NK-92 treated with Interleukin-12 subunit alpha and Interleukin-12 subunit beta, amount 100 ng/mL, for 24 hours (cell line): ENCODE measurements at regions not wholly inside any gene's neighbourhood (a gene's known extent, or its start where the extent isn't known, plus 50 kb on each side); places are given as distances from the start of the nearest gene placed in this dataset.
"Not testable (repeated sequence)": the region's sequence is repeated elsewhere in the genome, so short reads cannot be mapped to it uniquely, and the experiment has no call there.

Experiments used
- DNase-seq: peaks from one replicate; lab custom pipeline; 2025; lab: John Stamatoyannopoulos, UW

DNA sequence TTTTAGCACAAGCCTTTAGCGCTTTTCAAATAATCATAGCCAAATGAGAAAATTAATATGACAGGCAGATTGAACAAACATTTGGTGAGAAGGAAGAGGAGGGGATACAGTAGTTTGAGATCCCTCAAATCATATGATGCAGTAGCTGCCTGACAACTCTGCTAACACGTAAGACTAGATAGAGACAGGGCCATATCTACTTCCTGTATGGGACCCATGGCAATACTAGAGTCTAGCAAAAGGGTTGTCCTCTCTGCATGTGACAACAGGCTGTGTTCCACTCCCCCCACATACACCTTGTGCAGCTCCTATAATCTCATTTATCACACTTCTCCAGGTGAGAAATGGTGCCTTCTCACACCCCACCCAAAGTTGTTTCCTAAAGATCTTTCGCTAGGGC is 106.3 kb upstream of the NBPF26 start:
- DNase-seq: not testable (repeated sequence)

DNA sequence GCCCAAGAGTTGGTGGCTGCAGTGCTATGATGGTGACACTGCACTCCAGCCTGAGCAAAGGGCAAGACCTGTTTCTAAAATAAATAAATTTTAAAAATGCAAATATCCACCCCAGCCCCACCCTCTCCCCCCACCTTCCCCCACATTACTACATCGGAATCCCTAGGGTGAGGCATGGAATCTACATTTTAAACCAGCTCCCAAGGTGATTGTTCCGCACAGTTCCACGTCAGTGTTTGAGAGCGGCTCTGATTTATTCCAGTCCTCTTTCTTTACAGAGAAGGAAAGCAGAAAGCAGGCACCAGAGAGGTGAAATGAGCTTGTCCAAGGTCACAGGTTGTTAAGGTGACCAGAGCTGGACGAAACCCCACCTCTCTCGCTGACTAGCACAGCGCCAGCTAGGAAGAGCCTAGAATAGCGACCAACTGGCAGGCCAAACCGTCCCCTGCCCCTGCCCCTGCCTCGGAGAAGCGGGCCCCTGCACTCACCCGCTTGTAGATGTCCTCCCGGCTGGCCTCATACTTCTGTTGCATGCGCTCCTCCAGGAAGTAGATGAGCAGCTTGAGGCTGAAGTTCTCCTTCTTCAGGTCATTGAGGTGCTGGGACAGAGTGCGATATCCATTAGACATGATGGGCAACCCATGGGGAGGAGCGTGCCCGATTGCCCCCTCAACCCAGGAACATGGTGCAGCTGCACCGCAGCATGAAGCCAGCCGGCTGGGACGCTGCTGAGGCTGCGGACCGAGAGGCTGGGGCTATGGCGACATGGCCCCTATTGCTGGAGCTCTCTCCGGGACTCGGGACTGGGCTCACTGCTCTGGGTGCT is 103.7 kb upstream of the NBPF26 start:
- not testable (repeated sequence) for DNase-seq

DNA sequence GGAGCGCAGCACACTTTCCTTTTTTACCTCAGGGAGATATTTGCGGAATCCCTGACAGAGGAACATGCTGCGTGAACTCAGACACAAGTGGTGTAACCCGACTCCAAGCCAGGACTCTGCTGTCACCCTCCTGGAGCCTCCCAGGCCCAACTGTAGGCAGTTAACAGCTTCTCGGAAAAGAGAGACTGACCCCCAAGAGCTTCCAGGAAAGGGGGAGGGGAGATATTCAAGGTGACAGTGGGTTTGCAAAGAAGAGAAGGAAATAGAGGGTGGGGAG is 103.1 kb upstream of the NBPF26 start:
- DNase-seq: not testable (repeated sequence)

DNA sequence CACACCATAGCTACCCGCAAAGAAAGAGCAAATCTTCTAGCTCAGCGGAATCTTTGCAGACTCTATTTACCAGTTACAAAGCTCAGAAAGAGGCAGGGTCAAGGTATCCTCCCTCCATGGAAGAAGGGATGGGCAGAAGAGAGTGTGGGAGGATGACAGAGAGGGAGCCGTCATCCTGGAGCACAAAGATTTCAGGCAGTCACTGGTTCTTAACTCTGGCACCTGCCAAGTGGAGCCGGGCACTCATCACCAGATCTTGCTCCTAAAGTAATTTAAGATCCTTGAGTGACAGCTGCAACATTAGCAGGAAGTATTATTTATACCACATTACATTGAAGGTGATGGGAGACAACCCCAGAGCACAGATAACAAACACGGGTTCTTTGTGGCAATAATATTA is 102.5 kb upstream of the NBPF26 start:
- DNase-seq: not testable (repeated sequence)

DNA sequence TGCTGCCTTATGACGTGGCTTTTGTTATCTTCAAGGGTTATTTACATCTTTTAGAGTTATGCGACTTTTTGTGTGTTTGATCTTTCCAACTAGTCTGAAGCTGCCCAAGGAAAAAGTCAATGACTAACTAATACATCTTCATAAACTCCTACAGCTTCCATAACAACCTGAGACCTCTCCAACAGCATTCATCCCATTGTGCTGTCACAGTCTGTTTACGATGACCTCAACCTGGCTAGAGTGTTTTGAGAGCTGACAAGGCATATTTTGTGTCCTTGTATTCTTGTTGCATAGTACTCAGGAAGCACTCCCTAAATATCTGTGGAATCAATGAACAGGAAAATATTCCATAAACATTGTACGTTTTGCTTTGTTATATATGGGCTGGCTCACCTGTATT is 100.2 kb upstream of the NBPF26 start:
- not testable (repeated sequence) for DNase-seq

DNA sequence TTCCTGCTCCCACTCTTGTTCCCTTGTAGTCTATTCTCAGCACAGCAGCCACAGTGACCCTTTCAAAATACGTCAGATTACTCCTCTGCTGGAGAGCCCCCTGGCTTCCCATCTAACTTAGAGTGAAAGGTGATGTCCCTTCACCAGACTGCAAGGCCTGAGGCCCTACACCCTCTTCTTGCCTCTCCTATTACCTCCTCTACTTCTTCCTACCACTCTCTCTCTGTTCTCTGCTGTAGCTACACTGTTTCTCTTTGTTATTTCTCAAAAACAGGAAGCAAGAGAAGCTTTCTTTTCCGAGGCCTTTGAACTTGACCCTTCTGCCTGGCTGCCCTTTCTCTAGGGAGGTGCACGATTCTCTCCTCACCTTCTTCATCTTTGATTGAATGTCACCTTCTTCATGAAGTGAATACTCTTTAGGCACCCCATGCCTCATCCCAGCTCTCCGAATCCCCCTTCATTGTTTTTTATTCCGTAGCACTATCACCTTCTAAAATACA is 99.1 kb upstream of the NBPF26 start:
- not testable (repeated sequence) for DNase-seq

DNA sequence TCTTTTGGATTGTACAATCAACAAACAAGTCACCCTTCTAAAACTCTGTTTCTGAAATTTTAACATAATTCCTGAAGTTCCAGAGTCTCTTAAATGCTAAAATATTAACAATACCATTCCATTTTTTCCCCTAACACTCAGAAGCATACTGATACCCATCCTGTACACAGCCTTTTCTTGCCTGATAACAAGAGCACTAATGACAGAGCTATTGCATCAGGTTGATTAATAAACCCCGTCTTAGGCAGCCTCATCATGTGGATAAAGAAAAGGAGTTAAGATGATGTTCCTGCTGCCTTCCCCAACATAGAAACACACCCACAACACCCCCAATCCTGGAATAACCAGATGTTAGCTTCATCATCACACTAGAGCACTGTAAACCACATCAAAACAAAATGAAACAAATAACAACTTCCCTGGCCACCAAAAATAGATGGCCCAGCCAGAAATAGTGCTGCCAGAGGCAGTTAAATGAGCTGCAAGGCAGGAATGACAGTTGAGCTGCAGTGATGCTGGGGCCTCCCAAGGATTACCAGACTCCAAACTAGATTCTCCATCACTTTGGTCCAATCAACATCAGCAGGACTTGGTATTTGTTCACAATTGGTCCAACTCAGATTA is 93.8 kb upstream of the NBPF26 start:
- DNase-seq: not testable (repeated sequence)

DNA sequence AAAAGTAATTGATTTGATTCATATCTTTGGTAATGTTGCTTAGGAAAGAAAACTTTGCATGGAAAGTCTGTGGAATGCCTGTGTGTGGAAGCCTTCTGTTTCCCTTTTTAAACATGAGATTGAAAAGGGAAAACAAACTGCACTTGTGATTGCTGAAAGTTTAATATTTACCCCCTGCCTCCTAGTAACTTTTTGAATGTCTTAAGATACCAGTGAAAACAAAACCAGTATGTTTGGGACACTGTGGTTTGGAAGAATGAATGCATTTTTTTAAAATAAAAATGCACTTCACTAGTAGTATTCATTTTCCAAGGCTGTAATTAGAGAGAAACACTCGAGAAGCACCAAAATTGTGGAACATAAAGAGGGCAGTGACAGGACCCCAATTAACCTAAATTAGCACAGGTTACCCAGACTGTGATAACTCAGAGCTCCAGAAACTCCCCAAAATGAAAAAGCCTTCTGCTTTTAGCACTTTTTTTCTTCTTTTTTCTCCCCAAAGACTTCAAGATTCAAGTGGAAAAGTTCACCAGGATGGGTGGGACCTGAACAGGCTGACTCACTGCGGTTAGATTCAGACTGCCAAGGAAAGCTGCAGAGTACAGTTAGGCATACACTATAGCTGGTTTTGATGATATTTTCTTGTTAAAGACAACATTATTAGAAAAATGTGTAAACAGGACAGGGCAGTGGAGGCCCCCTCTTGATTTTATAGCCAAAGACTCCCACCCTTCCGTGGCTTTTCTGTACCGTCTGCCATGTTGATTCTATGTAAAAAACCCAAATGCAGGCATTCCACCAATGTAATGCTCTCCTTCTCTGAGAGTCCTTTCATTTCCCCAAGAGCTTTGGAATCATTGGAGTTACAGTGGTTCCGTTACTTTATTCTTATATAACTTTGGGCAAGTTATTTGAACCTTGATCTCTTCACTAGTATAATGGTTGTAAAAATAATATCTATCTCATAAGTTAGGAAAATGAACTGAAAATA is 88.6 kb upstream of the NBPF26 start:
- DNase-seq: not testable (repeated sequence)

DNA sequence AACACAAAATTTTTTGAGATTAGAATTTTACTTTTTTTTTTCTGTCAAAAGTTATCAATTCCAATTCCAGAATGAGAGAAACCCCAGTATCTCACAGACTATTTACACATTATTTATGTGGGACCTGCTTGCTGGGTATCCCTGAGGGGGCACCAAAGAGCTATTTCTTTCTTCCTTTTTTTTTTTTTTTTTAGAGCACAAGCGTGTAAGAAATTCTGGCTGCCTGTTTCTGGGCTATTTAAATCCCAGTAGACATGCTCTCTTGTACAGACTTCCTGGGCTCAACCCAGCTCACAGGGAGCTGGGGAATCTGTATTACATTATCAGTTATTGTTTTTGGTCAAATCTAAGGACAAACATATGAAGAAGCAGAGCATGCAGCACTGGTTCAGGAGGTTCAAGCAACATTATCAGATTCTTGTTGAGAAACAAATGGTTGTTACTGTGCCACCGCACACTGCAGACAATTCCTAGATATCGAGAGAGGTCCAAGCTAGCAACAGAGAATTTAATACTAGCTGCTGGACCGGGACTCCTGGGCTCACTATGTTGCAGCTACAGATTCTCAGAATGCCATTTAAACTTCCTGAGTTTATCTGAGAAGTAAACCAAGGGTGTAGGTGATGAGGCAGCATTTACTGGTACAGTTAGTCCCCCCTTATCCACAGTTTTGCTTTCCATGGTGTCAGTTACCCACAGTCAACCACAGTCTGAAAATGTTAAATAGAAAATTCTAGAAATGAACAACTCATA is 83.3 kb upstream of the NBPF26 start:
- DNase-seq: not testable (repeated sequence)

DNA sequence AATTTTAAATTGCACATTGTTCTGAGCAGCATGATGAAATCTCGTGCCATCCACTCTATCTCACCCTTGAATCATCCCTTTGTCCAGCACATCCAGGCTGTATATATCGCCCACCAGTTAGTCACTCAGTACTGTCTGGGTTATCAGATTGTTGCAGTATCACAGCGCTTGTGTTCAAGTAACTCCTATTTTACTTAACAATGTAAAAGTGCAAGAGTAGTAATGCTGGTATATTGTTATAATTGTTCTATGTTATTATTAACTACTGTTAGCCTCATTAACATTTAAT is 82.8 kb upstream of the NBPF26 start:
- DNase-seq: not testable (repeated sequence)

DNA sequence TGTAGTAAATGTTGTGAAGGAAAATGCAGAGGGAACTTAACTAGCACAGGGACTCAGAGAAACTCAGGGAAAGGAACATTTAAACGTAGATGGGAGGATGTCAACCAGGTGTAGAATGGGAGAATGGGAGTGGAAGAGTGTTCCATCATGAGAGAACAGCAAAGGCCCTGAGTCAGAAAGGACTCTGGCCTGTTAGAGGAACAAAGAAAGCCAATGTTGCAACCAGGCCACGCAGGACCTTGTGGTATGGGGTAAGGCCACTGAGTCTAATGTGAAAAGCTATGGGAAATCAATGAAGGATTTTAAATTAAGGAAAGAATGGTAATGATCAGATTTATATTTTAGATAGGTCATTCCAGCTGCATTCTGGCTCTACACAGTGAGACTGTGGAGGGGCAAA is 76.6 kb upstream of the NBPF26 start:
- DNase-seq: not testable (repeated sequence)

DNA sequence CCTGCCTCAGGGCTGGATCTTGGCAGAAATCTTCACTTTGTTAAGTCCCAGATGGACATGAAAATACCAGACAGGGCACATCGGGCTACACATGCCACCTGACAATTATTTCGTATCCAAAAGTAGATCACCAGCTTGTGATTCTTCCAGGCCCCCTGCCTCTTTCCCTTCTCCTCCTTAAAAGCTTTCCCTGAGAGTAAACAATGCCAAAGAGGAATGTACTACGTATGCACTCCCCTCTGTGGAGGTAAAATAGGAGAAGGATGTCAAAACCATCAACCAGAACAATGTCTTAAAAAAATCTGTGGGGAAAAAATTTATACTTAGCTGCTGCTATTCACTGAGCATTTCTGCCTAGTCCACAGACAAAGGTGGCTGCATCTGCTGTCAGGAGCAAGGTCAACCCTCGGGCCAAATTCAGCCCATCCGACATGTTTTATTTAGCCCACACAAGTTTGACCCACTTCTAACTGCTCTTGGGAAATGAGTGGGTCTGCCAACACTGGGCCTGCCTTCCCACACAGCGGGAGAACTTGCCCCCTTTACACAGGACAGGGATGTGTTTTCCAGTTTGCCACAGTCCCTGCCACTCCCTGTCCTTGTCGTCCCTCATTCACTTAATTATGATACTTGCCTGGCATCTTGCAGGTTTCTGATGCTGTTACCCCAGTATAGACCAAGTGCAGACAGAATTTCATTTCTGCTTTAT is 74.7 kb upstream of the NBPF26 start:
- not testable (repeated sequence) for DNase-seq

DNA sequence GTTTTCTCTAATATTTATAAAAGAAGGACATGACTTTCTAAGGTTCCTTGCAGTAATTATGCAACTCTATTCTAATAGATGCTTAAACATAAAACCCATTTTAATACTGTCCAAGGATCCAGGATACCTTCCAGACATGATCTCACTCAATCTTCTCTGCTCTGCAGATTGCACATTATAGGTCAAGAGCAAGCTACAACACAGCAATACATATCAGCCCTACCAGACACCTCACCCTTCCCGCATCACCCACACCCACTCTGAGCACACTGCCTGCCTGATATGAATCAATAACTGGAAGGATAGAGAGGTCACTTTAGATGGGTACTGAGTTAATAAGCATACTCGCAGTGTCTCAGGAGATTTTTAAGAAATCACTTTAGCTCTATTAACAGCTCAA is 74.0 kb upstream of the NBPF26 start:
- DNase-seq: not testable (repeated sequence)

DNA sequence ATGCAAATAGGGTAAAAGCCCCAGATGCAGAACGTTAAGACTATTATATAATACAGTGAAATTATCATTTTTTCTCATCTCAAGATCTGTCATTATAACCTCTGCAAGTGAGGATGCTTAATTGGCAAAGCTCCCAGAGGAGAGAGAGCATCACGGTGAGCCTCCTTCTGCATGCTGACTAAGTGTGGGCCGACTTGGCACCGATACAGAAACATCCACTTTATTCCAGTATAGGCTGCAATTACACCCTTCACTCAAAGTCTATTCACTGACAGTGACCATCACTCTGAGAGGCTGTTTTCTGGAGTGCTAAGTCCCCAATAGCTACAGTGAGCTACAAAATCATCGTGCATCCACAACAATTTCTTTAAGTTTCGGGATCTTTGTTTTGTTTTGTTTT is 69.6 kb upstream of the NBPF26 start:
- DNase-seq: not testable (repeated sequence)

DNA sequence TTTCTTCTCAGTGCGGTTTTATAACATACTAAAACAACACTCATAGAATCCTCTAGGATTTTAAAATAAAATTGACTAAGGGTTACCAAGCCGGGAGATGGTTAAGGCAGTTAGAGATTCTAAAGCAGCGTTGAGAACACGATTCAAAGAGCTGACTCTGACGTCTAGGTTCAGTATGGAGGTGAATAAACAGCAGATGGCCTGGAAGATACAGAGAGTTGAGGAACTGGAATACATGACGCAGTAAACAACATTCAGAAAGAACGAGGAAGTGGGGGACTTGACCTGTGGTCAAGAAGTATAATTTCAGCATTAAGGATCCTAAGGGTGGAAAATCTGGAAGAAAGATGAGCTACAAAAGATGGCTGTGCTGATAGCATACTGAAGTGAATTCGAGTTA is 68.4 kb upstream of the NBPF26 start:
- not testable (repeated sequence) for DNase-seq

DNA sequence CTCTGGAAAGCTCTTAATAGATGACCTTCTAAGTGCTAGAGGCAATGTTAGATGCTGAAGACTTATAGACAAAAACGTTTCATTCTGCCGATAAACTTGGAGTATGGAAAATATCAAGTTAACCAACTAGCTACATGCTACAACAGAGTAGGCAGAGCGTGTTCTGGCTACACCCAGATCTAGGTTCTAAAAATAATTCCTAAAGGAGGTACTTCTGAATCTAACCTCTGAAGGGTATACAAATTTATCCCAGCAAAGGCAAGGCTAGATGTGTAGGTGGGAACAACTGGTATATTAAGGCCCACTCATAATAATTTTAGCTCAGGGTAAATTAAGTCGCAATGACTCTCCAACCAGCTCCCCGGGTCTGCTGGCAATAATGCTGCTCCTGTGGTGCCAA is 67.6 kb upstream of the NBPF26 start:
- DNase-seq: not testable (repeated sequence)

DNA sequence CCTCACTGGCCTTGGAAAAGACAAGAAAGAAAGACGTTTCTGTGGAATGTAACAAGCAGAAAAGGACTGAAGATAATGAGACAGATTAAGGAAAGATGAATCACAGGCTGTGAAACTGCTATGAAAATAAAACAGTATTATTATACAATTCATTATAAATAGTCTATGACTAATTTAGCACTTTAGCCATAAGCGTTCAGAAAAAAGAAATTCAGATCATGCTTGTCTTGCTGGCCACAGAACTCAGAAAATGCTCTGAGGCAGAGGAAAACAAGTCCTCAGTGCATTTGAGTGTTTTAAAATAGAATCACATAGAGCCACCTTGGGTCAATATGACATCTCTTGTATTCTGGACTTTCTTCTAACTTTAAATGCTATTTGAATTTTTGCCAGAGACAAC is 65.9 kb upstream of the NBPF26 start:
- DNase-seq: not testable (repeated sequence)

DNA sequence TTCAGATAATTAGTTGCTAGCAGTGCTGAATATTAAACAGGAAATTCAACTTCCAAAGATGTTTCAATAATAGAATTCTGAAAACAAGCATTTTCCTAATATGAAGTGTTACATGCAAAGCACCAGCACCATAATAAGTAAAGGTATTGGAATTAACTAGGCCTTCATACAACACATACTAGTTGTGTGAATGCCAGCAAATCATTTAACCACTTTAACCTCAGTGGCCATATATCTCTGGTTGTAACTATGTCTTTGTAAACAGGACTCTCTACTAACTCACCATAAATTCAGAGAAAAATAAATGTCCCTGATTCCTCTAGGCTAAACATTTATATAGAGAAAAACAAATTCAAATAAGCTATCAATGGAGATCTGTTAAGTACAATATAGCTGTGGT is 65.1 kb upstream of the NBPF26 start:
- not testable (repeated sequence) for DNase-seq

DNA sequence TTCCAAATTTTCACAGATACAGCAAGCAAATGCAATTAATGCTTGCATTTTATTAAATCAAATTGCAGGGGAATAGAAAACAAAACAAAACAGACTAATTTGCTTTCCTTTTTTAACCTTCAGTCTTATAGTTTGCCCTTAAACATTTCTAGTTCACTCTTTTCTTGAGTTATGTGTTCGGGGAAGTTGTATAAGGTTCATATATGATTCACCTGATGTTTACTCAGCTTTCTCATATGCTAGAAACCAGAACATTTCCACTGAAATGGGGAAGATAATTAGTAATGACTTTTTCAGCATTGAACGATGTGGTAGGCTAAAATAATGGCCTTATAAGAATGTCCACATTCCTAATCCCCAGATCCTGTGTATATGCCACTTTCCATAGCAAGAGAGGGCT is 64.6 kb upstream of the NBPF26 start:
- not testable (repeated sequence) for DNase-seq

DNA sequence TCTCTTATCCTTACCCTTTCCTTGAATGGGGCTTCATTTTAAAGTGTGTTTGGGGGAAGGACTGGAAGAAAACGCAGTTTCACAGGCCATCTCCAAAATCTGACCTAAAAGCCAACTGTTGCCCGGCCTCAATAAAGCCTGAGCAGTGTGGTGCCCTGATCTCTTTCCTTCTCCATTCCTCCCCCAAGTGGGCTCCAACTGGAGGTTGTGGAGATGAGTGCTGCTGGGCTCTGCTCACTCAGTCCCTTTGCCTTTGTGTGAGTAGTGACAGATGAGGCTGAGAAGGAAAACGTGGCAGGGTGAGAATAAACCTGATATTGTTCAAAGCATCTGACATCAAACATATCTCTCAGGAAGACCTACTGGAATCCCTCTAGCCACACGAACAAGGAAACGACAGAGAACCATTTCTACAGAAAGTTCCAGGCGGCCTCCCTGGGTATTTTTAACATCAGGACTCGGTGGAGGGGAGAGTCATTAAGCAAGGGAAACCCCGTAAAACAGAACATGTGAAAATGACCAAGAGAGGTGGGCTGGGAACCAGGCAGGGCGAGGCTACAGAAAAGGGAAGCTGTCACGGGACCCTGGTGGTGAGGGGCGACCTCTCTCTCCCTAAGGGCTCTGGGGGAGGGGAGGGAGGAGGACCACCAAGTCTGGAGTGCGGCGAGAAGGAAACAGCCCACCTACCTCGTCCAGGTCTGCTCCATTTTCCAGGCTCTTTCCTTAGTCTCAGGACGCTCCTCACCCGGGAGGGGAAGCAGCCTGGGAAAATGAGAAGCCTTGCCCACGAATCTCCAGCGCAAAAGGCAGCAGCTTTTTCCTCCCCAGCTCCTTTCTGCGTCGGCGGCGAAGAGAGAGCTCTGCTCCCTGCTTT is 59.1 kb upstream of the NBPF26 start:
- DNase-seq: not testable (repeated sequence)
